Liver (tissue), 3 donors: ENCODE measurements at regions not wholly inside any gene's neighbourhood (a gene's known extent, or its start where the extent isn't known, plus 50 kb on each side); places are given as distances from the start of the nearest gene placed in this dataset.

Experiments used
- ATF3 ChIP-seq: IDR thresholded peaks from 2 replicates; pipeline ENCODE4 v1.6.1; 2016; ENCODE audit warnings: antibody characterized with exemption
- CTCF ChIP-seq: fragments of 150-350 bp; IDR thresholded peaks from 2 replicates; pipeline ENCODE4 v1.5.1; 2017; ENCODE audit warnings: improper control_type of control experiment, low read depth, low read length; ENCODE audit not compliant: missing input control
- EGR1 ChIP-seq, 2 donors: IDR thresholded peaks; 2 replicates each; pipeline ENCODE4 v1.6.1; 2016 to 2018; ENCODE audit warnings: antibody characterized with exemption in 2 of 2, low read depth in 2 of 2
- FOXA1 ChIP-seq: IDR thresholded peaks from 2 replicates; pipeline ENCODE4 v1.6.1; 2016; ENCODE audit warnings: antibody characterized with exemption
- GABPA ChIP-seq, 2 donors: IDR thresholded peaks in 1 of 2; conservative IDR thresholded peaks in 1 of 2; 2 replicates each; pipeline ENCODE4 v1.6.1; 2016; ENCODE audit warnings: antibody characterized with exemption in 2 of 2, mild to moderate bottlenecking in 1 of 2, moderate library complexity in 1 of 2
- HNF4G ChIP-seq: IDR thresholded peaks from 2 replicates; pipeline ENCODE4 v1.6.1; 2016; ENCODE audit warnings: antibody characterized with exemption
- JUND ChIP-seq, 2 donors: IDR thresholded peaks; 2 replicates each; pipeline ENCODE4 v1.6.1; 2016; ENCODE audit warnings: antibody characterized with exemption in 2 of 2
- MAX ChIP-seq: IDR thresholded peaks from 2 replicates; pipeline ENCODE4 v1.6.1; 2016; ENCODE audit warnings: antibody characterized with exemption
- RAD21 ChIP-seq, 2 donors: IDR thresholded peaks; 2 replicates each; pipeline ENCODE4 v1.6.1; 2016; ENCODE audit warnings: antibody characterized with exemption in 2 of 2, mild to moderate bottlenecking in 2 of 2
- REST ChIP-seq: IDR thresholded peaks from 2 replicates; pipeline ENCODE4 v1.6.1; 2016; ENCODE audit warnings: antibody characterized with exemption, mild to moderate bottlenecking
- SP1 ChIP-seq: IDR thresholded peaks from 2 replicates; pipeline ENCODE4 v1.6.1; 2018; ENCODE audit warnings: antibody characterized with exemption, mild to moderate bottlenecking
- TAF1 ChIP-seq: conservative IDR thresholded peaks from 2 replicates; pipeline ENCODE4 v1.6.1; 2016; ENCODE audit warnings: antibody characterized with exemption, mild to moderate bottlenecking
- donor health status: healthy.
- donor health status: healthy.

GRCh38 chr2:886072-887022, 64.3 kb upstream of the SNTG2 start:
- TF ChIP-seq CTCF (no peak), FOXA1 (no peak), JUND (IDR thresholded peaks at IDR 0.05) (no peak), MAX (no peak), REST (no peak), ATF3 (no peak), TAF1 (no peak), GABPA (IDR thresholded peaks at IDR 0.05 in 1 of 2, conservative IDR thresholded peaks at IDR 0.05 in 1 of 2) (no peak), EGR1 (IDR thresholded peaks at IDR 0.05; ENCODE audit: low read depth in 2 of 2) (no peak), HNF4G (no peak), RAD21 (IDR thresholded peaks at IDR 0.05) (no peak), SP1 (no peak)
